ENCODE measurements at regions not wholly inside any gene's neighbourhood (a gene's known extent, or its start where the extent isn't known, plus 50 kb on each side); places are given as distances from the start of the nearest gene placed in this dataset.

- no peak for TF ChIP-seq SP2 (tag by site-specific recombination; IDR thresholded peaks at IDR 0.05)
- no peak for TF ChIP-seq SETDB1 (IDR thresholded peaks at IDR 0.05; ENCODE audit: insufficient read length, low read length)
- no peak for TF ChIP-seq ZNF658 (tag by site-specific recombination; IDR thresholded peaks at IDR 0.05)
- TF ChIP-seq ZNF274 (IDR thresholded peaks at IDR 0.05; ENCODE audit: low read length) = no peak
- TF ChIP-seq ZNF274 (tag by site-specific recombination; IDR thresholded peaks at IDR 0.05; ENCODE audit: borderline replicate concordance) = no peak
- no peak for TF ChIP-seq ZNF24 (tag by site-specific recombination; IDR thresholded peaks at IDR 0.05)
- TF ChIP-seq ZNF596 (tag by site-specific recombination; IDR thresholded peaks at IDR 0.05) = no peak
- TF ChIP-seq ZSCAN30 (tag by site-specific recombination; IDR thresholded peaks at IDR 0.05) = no peak
- no peak for TF ChIP-seq ZNF449 (tag by site-specific recombination; IDR thresholded peaks at IDR 0.05)
- TF ChIP-seq ZBTB1 (tag by site-specific recombination; IDR thresholded peaks at IDR 0.05) = no peak
- TF ChIP-seq REST (tag by site-specific recombination; IDR thresholded peaks at IDR 0.05) = no peak
- no peak for TF ChIP-seq RBAK (tag by site-specific recombination; IDR thresholded peaks at IDR 0.05)
- no peak for TF ChIP-seq CTCF (tag by site-specific recombination; IDR thresholded peaks at IDR 0.05)
Measured at GRCh38 chr2:62307469-62308389, 111.8 kb downstream of the B3GNT2 start.

All from HEK293 (cell line).